ENCODE measurements at regions not wholly inside any gene's neighbourhood (a gene's known extent, or its start where the extent isn't known, plus 50 kb on each side); places are given as distances from the start of the nearest gene placed in this dataset.

DNA sequence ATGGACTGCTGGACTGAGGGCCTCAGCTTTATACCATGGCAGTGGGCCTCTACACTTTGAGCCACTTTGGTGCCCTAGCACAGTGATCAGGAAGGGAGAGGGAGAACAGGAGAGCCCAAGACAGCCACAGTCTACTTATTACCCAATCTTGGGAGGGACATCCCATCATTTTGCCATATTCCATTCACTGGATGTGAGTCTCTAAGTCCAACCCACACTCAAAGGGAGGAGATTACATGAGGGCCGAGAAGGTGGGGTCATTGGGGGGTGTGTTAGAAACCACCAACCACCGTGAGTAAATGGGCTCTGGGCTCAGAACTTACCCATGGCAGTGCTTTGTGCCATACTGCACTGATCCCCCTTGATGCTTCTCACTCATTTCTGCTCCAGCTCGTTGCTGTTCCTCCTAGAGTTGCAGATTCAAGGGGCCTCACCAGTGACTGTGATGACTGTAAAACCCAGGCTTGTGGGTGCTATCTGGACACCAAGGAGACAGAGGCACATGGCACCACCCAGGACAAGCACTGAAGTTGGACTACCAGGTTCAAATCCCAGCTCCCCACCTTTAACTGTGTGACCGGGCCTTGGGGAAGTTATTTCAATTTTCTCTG is 97.6 kb upstream of the RAB6C start:
- Histone ChIP-seq H3K4me3 (ENCODE audit: insufficient read depth, low read depth, low read length) (no peak overlapping the region), H3K27ac (ENCODE audit: insufficient read depth, low read depth, low read length, poor library complexity, severe bottlenecking) (no peak overlapping the region), H3K9me3 (ENCODE audit: control insufficient read depth, low read length) (no peaks in the 10 kb centered on the region), H3K27me3 (ENCODE audit: control insufficient read depth, insufficient read depth, low read length, poor library complexity, severe bottlenecking) (no peaks in the 10 kb centered on the region), H3K36me3 (ENCODE audit: control insufficient read depth, insufficient read depth, low read length) (no peaks in the 10 kb centered on the region), H3K4me1 (ENCODE audit: control insufficient read depth, insufficient read depth, low read length) (no peaks in the 10 kb centered on the region)
- WGBS, 2 experiments: 86 to 92% methylated on average over 4 of the region's 4 CpGs

DNA sequence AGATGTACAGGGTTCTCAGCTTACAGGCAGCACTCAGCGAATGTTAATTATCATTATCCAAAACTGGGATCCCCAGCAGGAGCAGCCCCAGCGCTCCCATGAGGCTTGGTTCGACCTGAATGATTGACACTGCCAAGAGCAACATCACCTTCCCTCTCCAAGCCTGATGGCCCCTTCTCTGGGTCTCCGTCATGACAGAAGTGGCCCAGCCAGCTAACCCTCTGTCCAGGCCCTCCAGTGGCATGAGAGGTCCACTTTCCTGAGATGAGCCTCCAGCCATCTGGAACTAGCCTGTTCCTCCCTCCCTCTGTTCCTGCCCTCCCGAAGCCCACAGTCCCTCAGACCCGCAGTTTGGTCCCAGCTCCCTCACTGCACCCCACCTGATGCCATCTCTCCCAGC is 97.0 kb upstream of the RAB6C start:
- H3K9me3 ChIP-seq (ENCODE audit: control insufficient read depth, low read length): no peaks in the 10 kb centered on the region
- no peaks in the 10 kb centered on the region for H3K4me1 ChIP-seq (ENCODE audit: control insufficient read depth, insufficient read depth, low read length)
- H3K4me3 ChIP-seq (ENCODE audit: insufficient read depth, low read depth, low read length): no peak overlapping the region
- 88 to 95% methylated on average over 6 of the region's 6 CpGs for WGBS, 2 experiments
- no peak overlapping the region for H3K27ac ChIP-seq (ENCODE audit: insufficient read depth, low read depth, low read length, poor library complexity, severe bottlenecking)
- no peaks in the 10 kb centered on the region for H3K36me3 ChIP-seq (ENCODE audit: control insufficient read depth, insufficient read depth, low read length)
- no peaks in the 10 kb centered on the region for H3K27me3 ChIP-seq (ENCODE audit: control insufficient read depth, insufficient read depth, low read length, poor library complexity, severe bottlenecking)

DNA sequence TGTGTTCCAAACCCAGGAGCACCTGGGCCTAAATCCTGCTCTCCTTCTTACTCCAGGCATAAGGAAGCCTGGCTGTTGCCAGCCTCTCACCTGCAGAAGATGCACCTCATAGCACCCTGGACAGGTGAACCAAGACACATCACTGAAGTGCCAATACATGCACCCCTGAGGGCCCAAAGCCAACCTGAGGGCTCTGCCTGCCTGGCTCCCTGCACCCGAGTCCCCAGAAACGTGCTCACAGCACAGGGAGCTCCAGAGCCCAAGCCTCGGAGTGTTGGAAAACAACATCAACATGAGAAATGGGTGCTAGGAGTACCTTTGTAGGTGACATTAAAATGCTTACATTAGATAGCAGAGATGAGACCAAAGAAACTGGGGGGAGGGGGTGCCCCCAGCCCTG is 96.3 kb upstream of the RAB6C start:
- Histone ChIP-seq H3K36me3 (ENCODE audit: control insufficient read depth, insufficient read depth, low read length) (no peaks in the 10 kb centered on the region), H3K9me3 (ENCODE audit: control insufficient read depth, low read length) (no peaks in the 10 kb centered on the region), H3K27me3 (ENCODE audit: control insufficient read depth, insufficient read depth, low read length, poor library complexity, severe bottlenecking) (no peaks in the 10 kb centered on the region), H3K4me3 (ENCODE audit: insufficient read depth, low read depth, low read length) (no peak overlapping the region), H3K4me1 (ENCODE audit: control insufficient read depth, insufficient read depth, low read length) (no peaks in the 10 kb centered on the region), H3K27ac (ENCODE audit: insufficient read depth, low read depth, low read length, poor library complexity, severe bottlenecking) (no peak overlapping the region)
- WGBS, 2 experiments: 95% methylated on average over 3 of the region's 3 CpGs

DNA sequence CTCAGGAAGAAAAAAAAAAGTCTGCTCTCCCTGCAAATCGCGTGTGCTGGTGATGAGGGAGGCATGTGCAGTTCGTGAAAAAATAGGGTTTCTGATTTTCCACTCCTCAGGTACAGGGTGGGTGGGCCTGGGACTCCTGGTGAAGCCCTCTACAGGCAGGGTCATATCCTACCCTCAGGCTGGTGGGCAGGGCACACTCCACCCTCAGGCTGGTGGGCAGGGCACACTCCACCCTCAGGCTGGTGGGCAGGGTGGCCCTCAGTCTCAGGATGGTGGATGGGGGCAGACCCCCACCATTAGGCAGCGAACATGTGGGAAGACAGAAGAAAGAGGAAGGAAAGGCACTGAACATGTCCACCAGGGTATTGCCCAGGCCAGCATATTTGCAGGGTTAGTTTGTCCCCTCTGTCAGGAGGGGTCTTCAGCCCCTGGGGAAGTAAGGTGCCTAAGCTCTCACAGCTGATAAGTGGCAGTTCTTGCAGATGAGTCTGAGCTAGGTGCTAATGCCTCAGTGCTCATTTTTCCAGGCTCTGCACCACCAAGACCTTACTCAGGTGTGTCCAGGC is 95.2 kb upstream of the RAB6C start:
- H3K9me3 ChIP-seq (ENCODE audit: control insufficient read depth, low read length): no peaks in the 10 kb centered on the region
- 89 to 93% methylated on average over 4 of the region's 4 CpGs for WGBS, 2 experiments
- H3K4me1 ChIP-seq (ENCODE audit: control insufficient read depth, insufficient read depth, low read length): no peaks in the 10 kb centered on the region
- H3K27ac ChIP-seq (ENCODE audit: insufficient read depth, low read depth, low read length, poor library complexity, severe bottlenecking): no peak overlapping the region
- H3K27me3 ChIP-seq (ENCODE audit: control insufficient read depth, insufficient read depth, low read length, poor library complexity, severe bottlenecking): no peaks in the 10 kb centered on the region
- H3K4me3 ChIP-seq (ENCODE audit: insufficient read depth, low read depth, low read length): no peak overlapping the region
- H3K36me3 ChIP-seq (ENCODE audit: control insufficient read depth, insufficient read depth, low read length): no peaks in the 10 kb centered on the region

DNA sequence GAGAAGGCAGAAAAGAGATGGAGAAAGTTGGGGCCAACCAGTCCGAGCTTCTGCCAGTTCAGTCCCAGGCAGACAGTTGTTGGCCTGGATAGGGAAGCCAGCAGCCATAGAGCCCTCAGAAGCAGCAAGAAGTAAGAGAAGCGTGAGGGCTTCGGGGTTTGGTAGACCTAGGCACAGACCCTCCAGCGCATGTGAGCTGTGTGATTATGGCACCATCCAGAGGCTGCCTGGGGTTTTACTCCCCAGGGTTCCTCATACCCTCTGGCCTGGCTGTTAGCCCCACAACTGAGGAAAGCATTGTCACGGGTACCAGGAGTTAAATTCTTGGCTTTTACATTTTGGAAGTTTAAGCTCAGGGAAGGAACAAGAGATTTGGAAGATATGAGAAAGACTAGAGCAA is 93.7 kb upstream of the RAB6C start:
- Histone ChIP-seq H3K27ac (ENCODE audit: insufficient read depth, low read depth, low read length, poor library complexity, severe bottlenecking) (no peak overlapping the region), H3K36me3 (ENCODE audit: control insufficient read depth, insufficient read depth, low read length) (no peaks in the 10 kb centered on the region), H3K4me3 (ENCODE audit: insufficient read depth, low read depth, low read length) (no peak overlapping the region), H3K9me3 (ENCODE audit: control insufficient read depth, low read length) (no peaks in the 10 kb centered on the region), H3K27me3 (ENCODE audit: control insufficient read depth, insufficient read depth, low read length, poor library complexity, severe bottlenecking) (no peaks in the 10 kb centered on the region), H3K4me1 (ENCODE audit: control insufficient read depth, insufficient read depth, low read length) (no peaks in the 10 kb centered on the region)
- 50 to 52% methylated on average over 5 of the region's 5 CpGs for WGBS, 2 experiments

DNA sequence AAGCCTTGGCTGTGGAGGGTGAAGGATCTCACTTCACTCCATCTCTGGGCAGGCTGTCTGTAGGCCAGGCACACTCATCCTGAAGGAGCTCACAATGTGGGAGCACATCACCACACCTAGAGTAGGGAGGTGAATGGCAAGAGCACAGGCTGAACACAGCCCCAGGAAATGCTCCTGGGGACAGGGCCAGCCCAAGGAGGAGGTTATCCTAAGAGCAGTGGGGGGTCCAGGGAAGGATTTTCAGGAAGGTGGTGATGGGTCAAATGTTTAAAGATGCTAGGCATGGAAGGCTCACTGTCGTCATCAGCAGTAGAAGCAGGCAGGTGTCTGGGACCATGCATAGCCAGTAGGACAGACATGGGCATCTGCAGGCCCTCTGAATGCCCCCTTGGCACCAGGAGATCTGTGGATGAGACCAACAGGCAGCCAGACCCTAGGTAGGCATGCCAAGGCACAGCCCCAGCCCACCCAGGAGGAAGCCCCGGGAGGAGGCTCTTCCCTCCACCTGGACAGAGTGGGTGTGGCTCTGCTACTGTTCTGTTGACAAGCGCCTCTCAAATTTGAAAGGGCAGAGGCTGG is 91.7 kb upstream of the RAB6C start:
- Histone ChIP-seq H3K4me1 (ENCODE audit: control insufficient read depth, insufficient read depth, low read length) (no peaks in the 10 kb centered on the region), H3K27ac (ENCODE audit: insufficient read depth, low read depth, low read length, poor library complexity, severe bottlenecking) (no peak overlapping the region), H3K36me3 (ENCODE audit: control insufficient read depth, insufficient read depth, low read length) (no peaks in the 10 kb centered on the region), H3K4me3 (ENCODE audit: insufficient read depth, low read depth, low read length) (no peak overlapping the region), H3K27me3 (ENCODE audit: control insufficient read depth, insufficient read depth, low read length, poor library complexity, severe bottlenecking) (no peaks in the 10 kb centered on the region), H3K9me3 (ENCODE audit: control insufficient read depth, low read length) (no peaks in the 10 kb centered on the region)
- WGBS, 2 experiments: 64% methylated on average over 3 of the region's 3 CpGs

DNA sequence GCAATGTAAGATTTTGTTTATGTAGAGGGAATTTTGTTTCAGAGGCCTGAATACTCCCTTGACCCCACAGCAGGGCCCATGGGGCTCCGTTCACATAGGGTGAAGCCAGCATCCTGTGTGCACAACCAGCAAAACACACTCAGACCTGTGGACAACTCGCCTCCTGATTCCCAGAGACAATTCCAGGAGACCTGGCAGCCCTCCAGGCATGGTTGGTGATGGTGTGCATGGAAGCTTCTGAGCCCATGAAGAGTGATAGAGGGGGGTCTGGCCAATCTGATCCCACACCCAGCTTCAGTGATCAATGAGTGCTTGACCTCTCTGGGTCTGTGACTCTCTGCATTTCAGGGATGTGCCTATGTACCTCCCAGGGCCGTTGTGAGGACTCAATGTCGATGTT is 91.0 kb upstream of the RAB6C start:
- no peak overlapping the region for H3K27ac ChIP-seq (ENCODE audit: insufficient read depth, low read depth, low read length, poor library complexity, severe bottlenecking)
- no peaks in the 10 kb centered on the region for H3K4me1 ChIP-seq (ENCODE audit: control insufficient read depth, insufficient read depth, low read length)
- H3K36me3 ChIP-seq (ENCODE audit: control insufficient read depth, insufficient read depth, low read length): no peaks in the 10 kb centered on the region
- no peaks in the 10 kb centered on the region for H3K9me3 ChIP-seq (ENCODE audit: control insufficient read depth, low read length)
- WGBS, 2 experiments: 92 to 96% methylated on average over 4 of the region's 4 CpGs
- no peaks in the 10 kb centered on the region for H3K27me3 ChIP-seq (ENCODE audit: control insufficient read depth, insufficient read depth, low read length, poor library complexity, severe bottlenecking)
- H3K4me3 ChIP-seq (ENCODE audit: insufficient read depth, low read depth, low read length): no peak overlapping the region

DNA sequence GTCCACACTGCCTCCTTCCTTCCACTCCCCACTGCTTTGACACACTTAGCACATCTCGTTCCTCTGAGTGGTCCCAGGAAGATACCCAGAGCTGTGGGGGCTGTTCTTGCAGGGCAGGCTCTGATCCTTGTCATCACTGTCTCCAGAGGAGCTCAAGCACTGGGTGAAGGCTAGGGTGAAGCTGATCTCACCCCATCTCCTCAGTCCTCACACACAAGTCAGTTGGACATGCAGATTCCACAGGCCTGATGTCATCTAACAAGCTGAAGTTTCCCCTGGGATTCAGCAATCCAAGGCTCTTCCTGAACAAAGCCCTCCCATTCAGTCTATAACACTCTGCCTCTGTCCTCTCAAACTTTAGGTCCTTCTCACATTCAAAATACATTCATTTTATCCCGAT is 90.6 kb upstream of the RAB6C start:
- 87 to 93% methylated on average over 2 of the region's 2 CpGs for WGBS, 2 experiments
- Histone ChIP-seq H3K4me3 (ENCODE audit: insufficient read depth, low read depth, low read length) (no peak overlapping the region), H3K27ac (ENCODE audit: insufficient read depth, low read depth, low read length, poor library complexity, severe bottlenecking) (no peak overlapping the region), H3K27me3 (ENCODE audit: control insufficient read depth, insufficient read depth, low read length, poor library complexity, severe bottlenecking) (no peaks in the 10 kb centered on the region), H3K4me1 (ENCODE audit: control insufficient read depth, insufficient read depth, low read length) (no peaks in the 10 kb centered on the region), H3K9me3 (ENCODE audit: control insufficient read depth, low read length) (no peaks in the 10 kb centered on the region), H3K36me3 (ENCODE audit: control insufficient read depth, insufficient read depth, low read length) (no peaks in the 10 kb centered on the region)

DNA sequence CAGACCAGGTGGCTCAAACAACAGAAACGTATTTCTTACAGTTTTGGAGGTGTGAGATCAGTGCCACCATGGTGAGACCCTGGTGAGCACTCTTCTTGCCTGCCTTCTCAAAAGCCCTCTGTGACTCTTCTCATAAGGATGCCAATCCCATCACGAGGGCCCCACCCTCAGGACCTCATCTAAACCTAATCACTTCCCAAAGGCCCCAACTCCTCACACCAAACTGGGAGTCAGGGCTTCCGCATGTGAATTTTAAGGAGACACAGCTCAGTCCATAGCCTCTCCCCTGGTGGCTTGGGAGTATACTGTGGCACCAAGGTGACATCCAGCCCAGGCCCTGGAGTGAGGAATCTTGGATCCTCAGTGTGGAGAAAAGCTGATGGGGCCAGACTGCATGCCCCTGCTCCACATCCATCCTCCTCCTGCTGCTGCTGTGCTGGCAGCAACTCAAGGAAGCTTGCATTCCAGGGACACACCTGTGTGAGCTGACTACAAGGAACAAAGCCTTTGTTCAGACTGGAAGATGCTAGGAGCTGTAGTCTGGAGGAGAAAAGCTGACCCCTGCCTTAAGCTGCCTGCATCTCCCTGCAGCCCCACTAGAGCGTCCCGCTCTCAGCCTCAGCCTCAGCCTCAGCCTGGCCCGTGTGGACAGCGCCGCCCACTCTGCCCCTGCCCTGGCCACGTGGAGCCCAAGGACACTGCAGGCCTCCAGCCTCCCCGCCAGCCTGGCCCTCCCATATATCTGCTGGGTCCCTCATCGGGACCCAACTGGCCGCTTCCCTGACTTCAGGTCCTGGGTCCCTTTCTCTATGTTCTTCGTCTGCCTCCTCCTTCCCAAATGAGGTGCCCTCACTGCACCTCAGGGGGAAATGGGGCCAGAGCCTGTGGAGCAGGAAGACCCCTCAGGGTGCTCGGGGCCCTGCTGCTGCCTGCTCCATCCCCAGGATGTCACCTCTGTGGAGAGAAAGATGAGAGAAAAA is 87.8 kb upstream of the RAB6C start:
- no peaks in the 10 kb centered on the region for H3K36me3 ChIP-seq (ENCODE audit: control insufficient read depth, insufficient read depth, low read length)
- no peaks in the 10 kb centered on the region for H3K27me3 ChIP-seq (ENCODE audit: control insufficient read depth, insufficient read depth, low read length, poor library complexity, severe bottlenecking)
- 84 to 85% methylated on average over 14 of the region's 14 CpGs for WGBS, 2 experiments
- no peaks in the 10 kb centered on the region for H3K4me1 ChIP-seq (ENCODE audit: control insufficient read depth, insufficient read depth, low read length)
- no peaks in the 10 kb centered on the region for H3K9me3 ChIP-seq (ENCODE audit: control insufficient read depth, low read length)
- no peak overlapping the region for H3K4me3 ChIP-seq (ENCODE audit: insufficient read depth, low read depth, low read length)
- H3K27ac ChIP-seq (ENCODE audit: insufficient read depth, low read depth, low read length, poor library complexity, severe bottlenecking): no peak overlapping the region

DNA sequence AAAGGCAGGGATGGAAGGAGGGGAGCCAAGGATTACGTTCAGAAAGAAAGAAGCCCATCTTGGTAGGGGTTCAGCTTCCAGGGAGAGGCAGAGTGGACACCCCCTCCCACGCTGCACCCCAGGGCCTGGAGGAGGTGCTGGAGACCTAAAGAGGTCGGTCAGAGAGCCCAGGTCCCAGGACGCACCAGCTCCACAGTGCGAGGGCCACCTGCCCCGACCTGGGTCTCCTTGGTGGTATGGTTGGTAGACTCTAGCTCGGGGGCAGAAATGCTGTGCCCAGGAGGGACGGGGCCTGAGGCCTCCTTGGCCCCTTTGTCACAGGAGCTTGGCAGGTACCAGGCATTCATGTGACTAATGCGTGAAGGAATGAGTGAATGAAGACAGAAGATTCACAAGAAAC is 87.1 kb upstream of the RAB6C start:
- Histone ChIP-seq H3K9me3 (ENCODE audit: control insufficient read depth, low read length) (no peaks in the 10 kb centered on the region), H3K27ac (ENCODE audit: insufficient read depth, low read depth, low read length, poor library complexity, severe bottlenecking) (no peak overlapping the region), H3K4me3 (ENCODE audit: insufficient read depth, low read depth, low read length) (no peak overlapping the region), H3K27me3 (ENCODE audit: control insufficient read depth, insufficient read depth, low read length, poor library complexity, severe bottlenecking) (no peaks in the 10 kb centered on the region), H3K36me3 (ENCODE audit: control insufficient read depth, insufficient read depth, low read length) (no peaks in the 10 kb centered on the region), H3K4me1 (ENCODE audit: control insufficient read depth, insufficient read depth, low read length) (no peaks in the 10 kb centered on the region)
- 93 to 94% methylated on average over 9 of the region's 9 CpGs for WGBS, 2 experiments
